Prostate gland (tissue), 2 donors: ENCODE measurements at regions not wholly inside any gene's neighbourhood (a gene's known extent, or its start where the extent isn't known, plus 50 kb on each side); places are given as distances from the start of the nearest gene placed in this dataset.
"Not testable (repeated sequence)": the region's sequence is repeated elsewhere in the genome, so short reads cannot be mapped to it uniquely, and the experiment has no call there.

Experiments
- DNase-seq: peaks from one replicate; pipeline ENCODE4 v3.0.0-alpha.2; 2019; ENCODE audit warnings: low spot score
- H3K27ac ChIP-seq, 2 donors: fragments of 200-600 bp; sonication (generic); 2 replicates each; pipeline ENCODE4 v1.5.1; 2017 to 2019
- H3K27me3 ChIP-seq: fragments of 200-600 bp; sonication (generic); replicated peaks from 2 replicates; pipeline ENCODE4 v1.5.1; 2019; ENCODE audit not compliant: insufficient read depth
- H3K36me3 ChIP-seq, 2 donors: fragments of 200-600 bp; sonication (generic); 1 replicate in 1 of 2; 2 replicates in 1 of 2; pipeline versions ENCODE4 v1.5.1 to v1.8.1; 2017 to 2019
- H3K4me1 ChIP-seq: fragments of 200-600 bp; sonication (generic); replicated peaks from 2 replicates; pipeline ENCODE4 v1.5.1; 2019
- H3K4me3 ChIP-seq, 2 donors: fragments of 200-600 bp; sonication (generic); 2 replicates each; pipeline ENCODE4 v1.5.1; 2017 to 2019
- H3K9me3 ChIP-seq: fragments of 200-600 bp; sonication (generic); 2 replicates; pipeline ENCODE4 v1.5.1; 2017
- POLR2A ChIP-seq: fragments of 450-650 bp; IDR thresholded peaks from one replicate; pipeline ENCODE4 v1.6.1; 2016; ENCODE audit warnings: antibody characterized with exemption, mild to moderate bottlenecking
- POLR2AphosphoS5 ChIP-seq: sonication (generic); formaldehyde crosslinking; IDR thresholded peaks from one replicate; pipeline ENCODE4 v1.6.1; 2017; ENCODE audit warnings: antibody characterized with exemption
- WGBS: methylation state at CpG from one replicate; pipeline ENCODE4 v1.1.5; 2018; 5-methylcytosine and 5-hydroxymethylcytosine counted together
- intact Hi-C: fragments of 100-400 bp; cut with DNase I; formaldehyde crosslinking; loops from one replicate; pipeline ENCODE4 v1.14.2; 2022
- TF ChIP-seq, protein P1 (sequence below), 4 experiments: fragments of 200-600 bp in 2 of 4; fragments of 450-650 bp in 2 of 4; sonication (generic) in 2 of 4; IDR thresholded peaks; 1 replicate in 3 of 4; 2 replicates in 1 of 4; pipeline ENCODE4 v1.5.1; 2016 to 2019; ENCODE audit warnings: antibody characterized with exemption in 4 of 4, mild to moderate bottlenecking in 2 of 4, moderate library complexity in 2 of 4

DNA sequence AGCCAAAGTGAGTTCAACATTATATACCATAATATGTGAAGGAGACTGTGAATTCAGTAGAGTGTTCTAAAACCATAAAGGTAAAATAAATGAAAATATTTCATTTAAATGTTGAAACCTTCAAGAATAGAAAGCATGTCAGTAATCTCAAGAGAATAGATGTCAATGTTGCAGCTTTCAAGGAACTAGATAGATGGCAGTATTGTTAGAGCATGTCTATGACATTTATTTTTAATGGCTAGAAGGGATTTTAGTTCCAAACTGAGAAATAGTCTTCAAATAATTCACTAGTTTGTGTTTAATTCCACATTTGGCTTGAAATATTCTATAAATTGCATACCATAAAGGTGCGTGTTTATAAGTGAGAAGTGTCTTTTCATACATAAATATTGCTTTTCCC is 326.5 kb downstream of the FLRT2 start:
- no peak for TF ChIP-seq POLR2A
- TF ChIP-seq, protein P1, sequence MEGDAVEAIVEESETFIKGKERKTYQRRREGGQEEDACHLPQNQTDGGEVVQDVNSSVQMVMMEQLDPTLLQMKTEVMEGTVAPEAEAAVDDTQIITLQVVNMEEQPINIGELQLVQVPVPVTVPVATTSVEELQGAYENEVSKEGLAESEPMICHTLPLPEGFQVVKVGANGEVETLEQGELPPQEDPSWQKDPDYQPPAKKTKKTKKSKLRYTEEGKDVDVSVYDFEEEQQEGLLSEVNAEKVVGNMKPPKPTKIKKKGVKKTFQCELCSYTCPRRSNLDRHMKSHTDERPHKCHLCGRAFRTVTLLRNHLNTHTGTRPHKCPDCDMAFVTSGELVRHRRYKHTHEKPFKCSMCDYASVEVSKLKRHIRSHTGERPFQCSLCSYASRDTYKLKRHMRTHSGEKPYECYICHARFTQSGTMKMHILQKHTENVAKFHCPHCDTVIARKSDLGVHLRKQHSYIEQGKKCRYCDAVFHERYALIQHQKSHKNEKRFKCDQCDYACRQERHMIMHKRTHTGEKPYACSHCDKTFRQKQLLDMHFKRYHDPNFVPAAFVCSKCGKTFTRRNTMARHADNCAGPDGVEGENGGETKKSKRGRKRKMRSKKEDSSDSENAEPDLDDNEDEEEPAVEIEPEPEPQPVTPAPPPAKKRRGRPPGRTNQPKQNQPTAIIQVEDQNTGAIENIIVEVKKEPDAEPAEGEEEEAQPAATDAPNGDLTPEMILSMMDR (IDR thresholded peaks at IDR 0.05): no peak
- no peak for TF ChIP-seq POLR2AphosphoS5
- no peak for DNase-seq
- Histone ChIP-seq H3K4me3 (no peak overlapping the region), H3K4me1 (no peaks in the 10 kb centered on the region), H3K36me3 (no peaks in the 10 kb centered on the region), H3K27me3 (no peaks in the 10 kb centered on the region), H3K27ac (no peak overlapping the region), H3K9me3 (no peaks in the 10 kb centered on the region)
- intact Hi-C loops: no loop called here
- WGBS: 81% methylated on average over 1 of the region's 1 CpG

GRCh38 chr14:85853996-85854526 is 324.1 kb downstream of the FLRT2 start:
- H3K4me1 ChIP-seq: no peaks in the 10 kb centered on the region
- no peaks in the 10 kb centered on the region for H3K27me3 ChIP-seq
- no peak for TF ChIP-seq POLR2AphosphoS5
- TF ChIP-seq, protein P1 (IDR thresholded peaks at IDR 0.05): no peak
- TF ChIP-seq POLR2A: no peak
- no peak for DNase-seq
- H3K4me3 ChIP-seq: no peak overlapping the region
- no peaks in the 10 kb centered on the region for H3K9me3 ChIP-seq
- H3K27ac ChIP-seq: no peak overlapping the region
- H3K36me3 ChIP-seq: no peaks in the 10 kb centered on the region
- intact Hi-C loops: no loop called here
- 71% methylated on average over 2 of the region's 2 CpGs for WGBS

GRCh38 chr14:85852906-85853305 is 323.0 kb downstream of the FLRT2 start:
- Histone ChIP-seq H3K27me3 (no peaks in the 10 kb centered on the region), H3K4me3 (no peak overlapping the region), H3K4me1 (no peaks in the 10 kb centered on the region), H3K27ac (no peak overlapping the region), H3K36me3 (no peaks in the 10 kb centered on the region), H3K9me3 (no peaks in the 10 kb centered on the region)
- WGBS: 93% methylated on average over 5 of the region's 5 CpGs
- DNase-seq: no peak
- intact Hi-C loops: no loop called here
- TF ChIP-seq, protein P1 (IDR thresholded peaks at IDR 0.05): no peak
- TF ChIP-seq POLR2AphosphoS5 (no peak), POLR2A (no peak)

DNA sequence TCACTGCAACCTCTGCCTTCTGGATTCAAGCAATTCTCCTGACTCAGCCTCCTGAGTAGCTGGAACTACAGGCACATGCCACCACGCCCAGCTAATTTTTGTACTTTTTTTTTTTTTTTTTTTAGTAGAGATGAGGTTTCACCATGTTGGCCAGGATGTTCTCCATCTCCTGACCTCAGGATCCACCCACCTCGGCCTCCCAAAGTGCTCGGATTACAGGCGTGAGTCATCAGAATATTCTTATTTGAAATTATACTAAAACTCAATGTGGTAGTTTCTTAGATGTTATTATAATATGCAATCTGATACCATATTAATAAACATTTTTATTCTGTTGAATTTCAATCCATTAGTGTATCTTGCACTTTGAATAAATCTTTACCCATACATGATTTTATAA is 322.2 kb downstream of the FLRT2 start:
- DNase-seq, H3K36me3 ChIP-seq, H3K27me3 ChIP-seq, H3K9me3 ChIP-seq, H3K27ac ChIP-seq, intact Hi-C loops, H3K4me3 ChIP-seq, H3K4me1 ChIP-seq: not testable (repeated sequence)
- 88% methylated on average over 4 of the region's 4 CpGs for WGBS

DNA sequence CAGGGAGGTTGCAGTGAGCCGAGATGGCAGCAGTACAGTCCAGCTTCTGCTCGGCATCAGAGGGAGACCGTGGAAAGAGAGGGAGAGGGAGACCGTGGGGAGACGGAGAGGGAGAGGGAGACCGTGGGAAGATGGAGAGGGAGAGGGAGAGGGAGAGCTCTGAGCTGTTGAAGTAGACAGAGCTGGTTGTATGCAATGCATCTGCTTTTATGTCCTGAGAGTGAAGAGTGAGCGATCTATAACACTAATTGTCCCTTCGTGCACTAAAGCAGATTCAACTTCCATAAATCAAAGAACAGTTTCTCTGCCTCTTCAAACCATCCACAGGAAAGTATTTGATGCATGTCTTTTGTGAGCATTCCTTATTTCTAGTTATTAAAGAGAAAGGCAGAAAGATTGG is 300.6 kb downstream of the FLRT2 start:
- H3K27ac ChIP-seq, intact Hi-C loops, H3K36me3 ChIP-seq, H3K9me3 ChIP-seq, DNase-seq, H3K27me3 ChIP-seq, H3K4me1 ChIP-seq, H3K4me3 ChIP-seq: not testable (repeated sequence)
- 38% methylated on average over 8 of the region's 8 CpGs for WGBS

DNA sequence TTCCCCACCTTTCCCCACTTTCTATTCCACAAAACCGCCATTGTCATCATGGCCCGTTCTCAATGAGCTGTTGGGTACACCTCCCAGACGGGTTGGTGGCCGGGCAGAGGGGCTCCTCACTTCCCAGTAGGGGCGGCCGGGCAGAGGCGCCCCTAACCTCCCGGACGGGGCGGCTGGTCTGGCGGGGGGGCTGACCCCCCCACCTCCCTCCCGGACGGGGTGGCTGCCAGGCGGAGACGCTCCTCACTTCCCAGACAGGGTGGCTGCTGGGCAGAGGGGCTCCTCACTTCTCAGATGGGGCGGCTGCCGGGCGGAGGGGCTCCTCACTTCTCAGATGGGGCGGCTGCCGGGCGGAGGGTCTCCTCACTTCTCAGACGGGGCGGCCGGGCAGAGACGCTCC is 299.7 kb downstream of the FLRT2 start:
- H3K27me3 ChIP-seq, H3K4me1 ChIP-seq, H3K4me3 ChIP-seq, H3K9me3 ChIP-seq, DNase-seq, intact Hi-C loops, H3K36me3 ChIP-seq, H3K27ac ChIP-seq: not testable (repeated sequence)
- WGBS: 97% methylated on average over 19 of the region's 25 CpGs
